LNCaP clone FGC (cell line): ENCODE measurements at regions not wholly inside any gene's neighbourhood (a gene's known extent, or its start where the extent isn't known, plus 50 kb on each side); places are given as distances from the start of the nearest gene placed in this dataset.

Experiments
- DNase-seq: peaks from one replicate; pipeline ENCODE4 v3.0.0-alpha.2; 2011; ENCODE audit warnings: low read depth
- H3K4me3 ChIP-seq: 2 replicates; pipeline ENCODE4 v1.5.1; 2011; ENCODE audit warnings: mild to moderate bottlenecking, low read depth, low read length, control low read depth
- TF ChIP-seq, protein P1 (sequence below): IDR thresholded peaks from 2 replicates; pipeline ENCODE4 v1.5.1; 2012; ENCODE audit warnings: mild to moderate bottlenecking; ENCODE audit not compliant: control insufficient read depth, insufficient read depth; ENCODE audit errors: extremely low read depth

GRCh38 chr5:176742246-176743105 is 67.9 kb upstream of the UNC5A start:
- TF ChIP-seq, protein P1, sequence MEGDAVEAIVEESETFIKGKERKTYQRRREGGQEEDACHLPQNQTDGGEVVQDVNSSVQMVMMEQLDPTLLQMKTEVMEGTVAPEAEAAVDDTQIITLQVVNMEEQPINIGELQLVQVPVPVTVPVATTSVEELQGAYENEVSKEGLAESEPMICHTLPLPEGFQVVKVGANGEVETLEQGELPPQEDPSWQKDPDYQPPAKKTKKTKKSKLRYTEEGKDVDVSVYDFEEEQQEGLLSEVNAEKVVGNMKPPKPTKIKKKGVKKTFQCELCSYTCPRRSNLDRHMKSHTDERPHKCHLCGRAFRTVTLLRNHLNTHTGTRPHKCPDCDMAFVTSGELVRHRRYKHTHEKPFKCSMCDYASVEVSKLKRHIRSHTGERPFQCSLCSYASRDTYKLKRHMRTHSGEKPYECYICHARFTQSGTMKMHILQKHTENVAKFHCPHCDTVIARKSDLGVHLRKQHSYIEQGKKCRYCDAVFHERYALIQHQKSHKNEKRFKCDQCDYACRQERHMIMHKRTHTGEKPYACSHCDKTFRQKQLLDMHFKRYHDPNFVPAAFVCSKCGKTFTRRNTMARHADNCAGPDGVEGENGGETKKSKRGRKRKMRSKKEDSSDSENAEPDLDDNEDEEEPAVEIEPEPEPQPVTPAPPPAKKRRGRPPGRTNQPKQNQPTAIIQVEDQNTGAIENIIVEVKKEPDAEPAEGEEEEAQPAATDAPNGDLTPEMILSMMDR: no peak
- DNase-seq: no peak

GRCh38 chr5:176743136-176743861 is 67.1 kb upstream of the UNC5A start:
- no peak for DNase-seq
- no peak overlapping the region for H3K4me3 ChIP-seq
- TF ChIP-seq, protein P1: no peak

More at GRCh38 chr5:176742246-176743105, 67.9 kb upstream of the UNC5A start:
- no peak overlapping the region for H3K4me3 ChIP-seq

GRCh38 chr5:176743868-176744583 is 66.3 kb upstream of the UNC5A start:
- no peak for DNase-seq
- no peak overlapping the region for H3K4me3 ChIP-seq
- TF ChIP-seq, protein P1: no peak

GRCh38 chr5:176744584-176744965 is 65.8 kb upstream of the UNC5A start:
- TF ChIP-seq, protein P1: peak; percentile 61
- DNase-seq: no peak
- no peak overlapping the region for H3K4me3 ChIP-seq

DNA sequence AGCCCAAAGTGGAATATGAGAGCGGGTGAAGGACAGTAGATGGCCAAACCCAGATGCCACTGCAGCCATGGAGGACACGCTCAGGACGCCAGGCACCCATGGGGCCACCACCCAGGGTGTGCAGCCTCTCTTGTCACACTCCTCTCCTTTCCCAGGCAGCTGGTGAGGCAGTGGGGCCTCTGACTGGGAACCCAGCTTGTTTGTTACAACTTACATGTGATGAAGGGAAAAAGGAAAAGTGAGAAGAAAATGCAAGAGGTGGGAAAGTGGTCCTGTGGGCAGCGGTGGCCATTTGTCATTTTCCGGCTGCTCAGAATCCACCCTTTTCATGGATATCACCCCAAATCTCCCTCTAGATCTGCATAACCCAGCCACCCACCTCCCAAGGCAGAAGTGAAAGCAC is 62.7 kb upstream of the UNC5A start:
- TF ChIP-seq, protein P1: no peak
- no peak for DNase-seq
- no peak overlapping the region for H3K4me3 ChIP-seq

GRCh38 chr5:176748073-176748966 is 62.0 kb upstream of the UNC5A start:
- DNase-seq: no peak
- H3K4me3 ChIP-seq: no peak overlapping the region
- TF ChIP-seq, protein P1: no peak
